Skin of body (tissue), 1 donor: ENCODE measurements at regions not wholly inside any gene's neighbourhood (a gene's known extent, or its start where the extent isn't known, plus 50 kb on each side); places are given as distances from the start of the nearest gene placed in this dataset.
"Not testable (repeated sequence)": the region's sequence is repeated elsewhere in the genome, so short reads cannot be mapped to it uniquely, and the experiment has no call there.

Experiments used
- DNase-seq: peaks from one replicate; lab custom pipeline; 2025; lab: John Stamatoyannopoulos, UW

- DNase-seq: no peak
These were observed 823.2 kb downstream of the DHX35 start for GRCh38 chr20:39785252-39785917.

DNA sequence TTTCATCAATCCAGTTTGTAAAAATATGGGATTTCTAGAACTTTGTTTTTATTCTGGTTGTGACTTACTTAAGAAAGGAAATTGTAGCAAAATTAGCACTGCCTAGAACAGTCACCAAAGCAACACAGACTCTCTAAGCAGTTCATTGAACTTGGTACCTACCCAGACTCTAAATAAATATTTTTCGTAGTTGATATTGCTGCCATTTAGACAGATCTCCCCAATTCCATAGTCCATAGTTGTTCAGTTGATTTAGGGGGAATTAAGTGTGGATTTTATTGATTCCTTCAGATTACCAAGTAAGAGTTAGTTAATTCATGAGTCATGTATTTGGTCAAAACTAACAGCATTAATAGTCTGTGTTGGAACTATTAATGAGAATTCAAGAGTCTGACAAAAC is 822.5 kb downstream of the DHX35 start:
- no peak for DNase-seq

GRCh38 chr20:39778847-39779604 is 816.9 kb downstream of the DHX35 start:
- DNase-seq: no peak

DNA sequence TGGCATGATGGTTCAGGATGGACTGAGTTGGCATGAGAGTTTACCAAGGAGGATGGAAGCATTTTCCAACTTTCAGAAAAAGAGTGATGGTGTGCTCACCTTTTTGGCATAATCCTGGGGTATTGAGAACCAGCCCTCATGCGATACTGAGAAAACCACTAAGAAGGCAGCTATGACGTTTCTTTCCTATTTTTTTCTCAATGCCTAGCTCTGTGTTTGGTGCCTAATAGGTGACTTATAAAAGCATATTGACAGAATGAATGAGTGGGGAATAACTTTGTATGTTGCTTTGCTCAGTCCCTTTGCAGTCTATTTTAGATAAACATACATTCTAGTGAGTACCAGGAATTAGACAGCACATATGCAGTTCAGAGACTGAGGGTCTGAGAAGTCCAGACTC is 816.3 kb downstream of the DHX35 start:
- DNase-seq: no peak

DNA sequence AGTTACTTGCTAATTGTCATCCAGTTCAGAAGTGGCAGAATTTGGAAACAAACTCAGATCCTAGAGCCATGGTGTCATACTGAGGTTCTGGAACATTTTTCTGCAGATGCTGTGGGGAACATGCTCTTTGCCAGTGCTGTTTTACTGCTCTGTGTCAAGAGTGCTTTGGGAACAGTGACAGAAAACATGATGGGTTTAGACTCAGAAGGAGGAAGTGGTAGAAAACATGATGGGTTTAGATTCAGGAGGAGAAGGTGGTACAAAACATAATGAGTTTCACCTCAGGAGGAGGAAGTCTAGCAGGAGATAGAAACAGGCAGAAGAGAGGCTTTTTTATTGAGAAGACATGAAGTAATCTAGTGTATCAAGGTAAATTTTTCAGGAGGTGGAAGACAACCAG is 815.5 kb downstream of the DHX35 start:
- peak; percentile 18 for DNase-seq

GRCh38 chr20:39775110-39775509 is 813.0 kb downstream of the DHX35 start:
- DNase-seq: peak; percentile 67

GRCh38 chr20:39773380-39774000 is 811.3 kb downstream of the DHX35 start:
- DNase-seq: no peak

DNA sequence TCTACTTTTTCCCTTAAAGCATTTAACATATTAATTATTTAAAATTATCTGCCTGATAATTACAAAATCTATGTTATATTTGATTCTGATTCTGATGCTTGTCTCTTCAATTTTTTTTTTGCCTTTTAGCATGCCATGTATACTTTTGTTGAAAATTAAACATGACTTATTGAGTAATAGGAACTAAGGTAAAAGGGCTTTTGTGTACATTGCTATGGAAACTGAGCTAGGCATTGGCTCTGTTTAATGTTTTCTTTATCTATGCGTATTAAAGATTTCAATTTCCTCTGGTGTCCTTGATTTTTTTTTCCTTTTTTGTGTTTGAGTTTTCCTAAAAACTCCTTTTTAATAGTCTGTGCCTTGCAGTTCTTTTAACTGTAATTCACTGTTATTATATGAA is 805.2 kb downstream of the DHX35 start:
- DNase-seq: no peak

GRCh38 chr20:39766333-39766732 is 804.2 kb downstream of the DHX35 start:
- DNase-seq: no peak

DNA sequence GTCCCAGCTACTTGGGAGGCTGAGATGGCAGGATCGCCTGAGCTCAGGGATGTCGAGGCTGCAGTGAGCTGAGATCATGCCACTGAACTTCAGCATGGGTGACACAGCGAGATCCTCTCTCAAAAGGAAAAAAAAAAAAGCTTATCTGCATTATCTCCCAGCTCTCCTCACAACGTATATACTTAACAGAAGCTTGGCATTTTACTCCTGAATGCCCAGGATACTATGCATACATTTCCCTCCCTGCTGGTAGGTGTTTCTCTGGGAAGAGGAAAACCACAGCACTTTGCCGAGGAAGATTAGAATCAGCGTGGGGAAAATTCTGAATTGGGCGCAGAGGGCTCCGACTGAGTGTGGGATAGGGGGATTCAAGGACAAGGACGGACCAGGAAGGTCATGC is 800.6 kb downstream of the DHX35 start:
- DNase-seq: no peak

DNA sequence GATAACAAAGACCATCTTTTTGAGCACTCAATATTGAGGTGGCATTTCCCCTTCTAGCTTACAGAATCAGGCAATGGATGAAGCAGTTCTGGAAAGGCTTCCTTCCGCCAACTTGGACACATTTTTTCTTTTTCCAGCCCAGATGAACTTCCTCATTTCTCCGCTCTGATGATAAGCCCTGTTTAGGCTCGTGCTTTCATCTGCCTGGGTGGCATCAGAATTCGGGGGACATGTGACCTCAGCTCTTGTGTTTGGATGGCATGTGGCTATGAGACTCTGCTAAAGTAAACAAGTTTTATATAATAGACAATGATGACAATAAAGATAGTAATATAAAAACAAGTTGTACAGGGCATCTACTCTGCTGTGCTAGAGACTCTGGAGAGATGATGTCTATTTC is 796.7 kb downstream of the DHX35 start:
- no peak for DNase-seq

- DNase-seq: no peak
These were observed 794.7 kb downstream of the DHX35 start for GRCh38 chr20:39756828-39757227.

- no peak for DNase-seq
These were observed 794.2 kb downstream of the DHX35 start for GRCh38 chr20:39756369-39756768.

DNA sequence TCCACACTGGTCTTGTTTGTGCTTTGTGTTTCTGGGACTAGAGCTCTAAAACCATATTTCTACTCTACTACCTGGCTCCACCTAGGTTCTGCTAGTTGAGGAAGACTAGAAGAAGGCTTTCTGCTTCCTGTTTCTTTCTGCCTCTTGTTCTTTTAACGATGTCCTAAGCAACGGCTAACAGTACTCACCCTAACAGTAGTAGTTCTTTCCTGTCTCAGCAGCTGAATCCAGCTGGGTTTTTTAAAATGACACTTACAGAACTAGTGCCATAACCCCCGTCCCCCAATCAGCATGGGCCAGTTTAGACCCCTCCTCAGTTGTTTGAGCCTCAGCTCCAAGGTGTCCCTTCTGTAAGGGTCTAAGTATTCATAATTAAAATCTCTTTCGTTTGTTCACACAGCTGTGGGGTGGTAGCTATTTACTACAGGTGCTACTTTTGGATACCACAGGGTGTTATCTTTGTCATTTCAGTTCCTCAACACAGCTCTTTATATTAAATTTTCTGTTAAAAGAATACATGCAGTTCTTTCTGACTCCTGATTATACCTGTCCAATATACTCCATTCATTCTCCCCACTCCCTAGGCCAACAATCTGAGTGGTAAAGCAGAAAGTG is 790.2 kb downstream of the DHX35 start:
- DNase-seq: no peak

DNA sequence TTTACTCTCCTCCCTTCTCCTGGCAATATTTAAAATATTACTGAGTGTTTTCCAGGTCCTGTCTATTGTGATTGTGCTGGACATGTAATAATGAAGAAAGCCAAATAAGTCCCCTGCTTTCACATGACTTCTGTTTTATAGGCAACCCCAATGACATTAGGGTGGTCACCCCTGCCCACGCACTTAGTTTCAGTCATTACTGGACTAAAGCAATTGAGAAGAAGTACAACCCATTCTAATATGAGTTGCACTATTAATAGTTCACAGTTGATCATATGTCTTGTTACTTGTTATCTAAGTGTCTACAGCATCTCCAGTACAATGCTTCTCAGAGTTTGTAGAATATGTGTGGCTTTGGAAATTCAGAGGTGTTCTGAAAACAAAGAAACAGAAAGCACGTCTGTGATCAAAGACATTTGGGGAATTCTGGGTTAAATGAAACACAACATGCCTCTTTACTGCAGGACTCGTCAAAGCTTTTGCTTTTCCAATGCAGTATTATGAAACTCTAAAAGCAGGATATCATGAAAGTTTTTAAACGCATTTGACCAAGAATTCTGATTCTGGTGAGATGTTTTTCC is 789.5 kb downstream of the DHX35 start:
- no peak for DNase-seq

DNA sequence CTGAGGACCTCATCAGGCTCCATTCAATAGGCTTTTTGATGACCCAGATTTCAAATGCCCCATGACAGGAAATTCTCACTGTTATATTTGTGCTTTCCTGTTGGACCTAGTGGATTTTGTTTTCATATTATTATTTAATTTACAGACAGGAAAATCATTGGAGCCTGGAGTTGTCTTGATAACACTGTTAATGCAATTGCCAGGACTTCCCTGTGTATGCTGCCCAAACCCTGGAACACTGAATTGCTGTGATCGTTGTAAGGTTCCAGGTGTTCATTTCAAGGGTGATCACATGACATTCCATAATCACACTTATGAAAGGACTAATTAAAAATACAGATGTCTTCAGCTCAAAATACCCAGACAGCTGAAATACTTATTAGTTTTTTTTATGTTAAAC is 783.2 kb downstream of the DHX35 start:
- peak; percentile 3 for DNase-seq

- DNase-seq: no peak
These were observed 776.5 kb downstream of the DHX35 start for GRCh38 chr20:39738651-39739050.

- DNase-seq: no peak
These were observed 774.5 kb downstream of the DHX35 start for GRCh38 chr20:39736434-39737327.

GRCh38 chr20:39725513-39725912 is 763.4 kb downstream of the DHX35 start:
- DNase-seq: not testable (repeated sequence)

GRCh38 chr20:39719293-39719692 is 757.1 kb downstream of the DHX35 start:
- DNase-seq: no peak

- no peak for DNase-seq
These were observed 755.8 kb downstream of the DHX35 start for GRCh38 chr20:39717936-39718335.
